ENCODE measurements at regions not wholly inside any gene's neighbourhood (a gene's known extent, or its start where the extent isn't known, plus 50 kb on each side); places are given as distances from the start of the nearest gene placed in this dataset.

DNA sequence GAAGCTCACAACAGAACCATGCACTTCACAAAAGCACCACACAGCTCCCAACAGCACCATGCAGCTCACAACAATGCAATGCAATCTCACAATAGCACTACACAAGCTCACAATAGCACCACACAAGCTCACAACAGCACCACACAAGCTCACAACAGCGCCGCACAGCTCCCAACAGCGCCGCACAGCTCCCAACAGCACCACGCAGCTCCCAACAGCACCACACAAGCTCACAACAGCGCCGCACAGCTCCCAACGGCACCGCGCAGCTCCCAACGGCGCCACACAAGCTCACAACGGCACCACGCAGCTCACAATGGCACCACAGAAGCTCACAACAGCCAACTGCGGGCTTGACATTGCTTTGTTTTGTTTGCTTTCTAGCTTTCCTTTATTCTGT is 198.1 kb downstream of the DLL1 start:
- TF ChIP-seq EZH2 (IDR thresholded peaks at IDR 0.05; ENCODE audit: insufficient read depth, poor library complexity, severe bottlenecking) (no peak), EZH2phosphoT487 (IDR thresholded peaks at IDR 0.05; ENCODE audit: insufficient read depth, low read depth) (no peak)
